ENCODE measurements at regions not wholly inside any gene's neighbourhood (a gene's known extent, or its start where the extent isn't known, plus 50 kb on each side); places are given as distances from the start of the nearest gene placed in this dataset.

- CTCF ChIA-PET = no interaction called here
- TF ChIP-seq ATOH8 (CRISPR knock-in tag; IDR thresholded peaks at IDR 0.05; ENCODE audit: low read depth) = no peak
- no peak for TF ChIP-seq HEYL (CRISPR knock-in tag; IDR thresholded peaks at IDR 0.05)
- no peak for TF ChIP-seq FOSL2 (IDR thresholded peaks at IDR 0.05)
- no peak for TF ChIP-seq FOSL2 (CRISPR knock-in tag; IDR thresholded peaks at IDR 0.05)
- TF ChIP-seq HES2 (IDR thresholded peaks at IDR 0.05) = no peak
- no peak for TF ChIP-seq POLR2AphosphoS2 (conservative IDR thresholded peaks at IDR 0.05; ENCODE audit: low read length)
- TF ChIP-seq SREBF2 (IDR thresholded peaks at IDR 0.05) = no peak
- no peak for TF ChIP-seq MAFK (IDR thresholded peaks at IDR 0.05; ENCODE audit: partially characterized antibody)
- TF ChIP-seq RARB (CRISPR knock-in tag; IDR thresholded peaks at IDR 0.05) = no peak
- TF ChIP-seq ESRRA (IDR thresholded peaks at IDR 0.05; ENCODE audit: borderline replicate concordance, low read length) = no peak
- no peak for TF ChIP-seq KDM1A (IDR thresholded peaks at IDR 0.05; ENCODE audit: low read depth)
- no peak for TF ChIP-seq RCOR1 (IDR thresholded peaks at IDR 0.05; ENCODE audit: low read depth, low read length)
- no peak for TF ChIP-seq FOSB (CRISPR knock-in tag; IDR thresholded peaks at IDR 0.05)
- no peak for TF ChIP-seq POLR2A (IDR thresholded peaks at IDR 0.05; ENCODE audit: low read length)
- no peak for TF ChIP-seq ELK1 (IDR thresholded peaks at IDR 0.05; ENCODE audit: low read depth, low read length)
- no peak for TF ChIP-seq RNF2 (IDR thresholded peaks at IDR 0.05; ENCODE audit: borderline replicate concordance, low read depth)
- no peak for TF ChIP-seq ZNF302 (CRISPR knock-in tag; IDR thresholded peaks at IDR 0.05)
- TF ChIP-seq CBX8 (IDR thresholded peaks at IDR 0.05) = no peak
- no peak for TF ChIP-seq FOXS1 (CRISPR knock-in tag; IDR thresholded peaks at IDR 0.05)
- no peak for TF ChIP-seq NR3C1 (IDR thresholded peaks at IDR 0.05)
- Histone ChIP-seq H3K4me1 (no peaks in the 10 kb centered on the region), H3K4me3 (no peak overlapping the region), H3K4me2 (no peak overlapping the region), H3K27ac (no peak overlapping the region), H3K9me3 (peaks cover 14% of the 10 kb centered on the region; the same call in 2 of the 3 replicates)
- DNase-seq (ENCODE audit: low read depth in 1 of 2, low spot score in 1 of 2) (no peak), ATAC-seq (no peak), FAIRE-seq (peak; percentile 74)
- whole genome bisulfite sequencing (ENCODE audit: missing lambda C conversion rate) = 33% methylated on average over 1 of the region's 1 CpG
- POLR2A ChIA-PET = no interaction called here
Observed at GRCh38 chr9:109549386-109549785, 51.3 kb upstream of the PTPN3 start.

GRCh38 chr9:109551651-109552050 is 53.5 kb upstream of the PTPN3 start:
- Histone ChIP-seq H3K4me2 (no peak overlapping the region), H3K4me3 (no peak overlapping the region), H3K9me3 (peaks cover 5% of the 10 kb centered on the region; the same call in 2 of the 3 replicates), H3K27ac (no peak overlapping the region), H3K4me1 (no peaks in the 10 kb centered on the region)
- no peak for DNase-seq (ENCODE audit: low read depth in 1 of 2, low spot score in 1 of 2)
- ATAC-seq = no peak
- POLR2A ChIA-PET = no interaction called here
- FAIRE-seq = no peak
- no peak for TF ChIP-seq EP300 (IDR thresholded peaks at IDR 0.05)
- TF ChIP-seq NPAS2 (CRISPR knock-in tag; IDR thresholded peaks at IDR 0.05; ENCODE audit: borderline replicate concordance) = no peak
- no peak for TF ChIP-seq USF2 (IDR thresholded peaks at IDR 0.05)
- TF ChIP-seq FOSL2 (IDR thresholded peaks at IDR 0.05) = no peak
- no peak for TF ChIP-seq FOSL2 (CRISPR knock-in tag; IDR thresholded peaks at IDR 0.05)
- no peak for TF ChIP-seq RAD21 (conservative IDR thresholded peaks at IDR 0.05 in 1 of 2, IDR thresholded peaks at IDR 0.05 in 1 of 2)
- no peak for TF ChIP-seq KDM1A (IDR thresholded peaks at IDR 0.05; ENCODE audit: low read depth)
- TF ChIP-seq HES2 (IDR thresholded peaks at IDR 0.05) = no peak
- TF ChIP-seq BHLHE40 (IDR thresholded peaks at IDR 0.05; ENCODE audit: low read depth, low read length) = no peak
- no peak for TF ChIP-seq ZNF302 (CRISPR knock-in tag; IDR thresholded peaks at IDR 0.05)
- TF ChIP-seq CBX8 (IDR thresholded peaks at IDR 0.05) = no peak
- no peak for TF ChIP-seq MYC (IDR thresholded peaks at IDR 0.05; ENCODE audit: borderline replicate concordance, low read length)
- no peak for TF ChIP-seq RFX5 (IDR thresholded peaks at IDR 0.05)
- CTCF ChIA-PET = no interaction called here
